CD4-positive, CD25-positive, alpha-beta regulatory T cell (primary cell): ENCODE measurements at regions not wholly inside any gene's neighbourhood (a gene's known extent, or its start where the extent isn't known, plus 50 kb on each side); places are given as distances from the start of the nearest gene placed in this dataset.

Experiments used
- ATAC-seq, 2 donors: fragments of 150-1000 bp; cut with Tn5 transposase; one replicate each; pipeline ENCODE4 v1.10.0; 2021; ENCODE audit warnings: low read depth in 2 of 2, moderate number of reproducible peaks in 2 of 2, moderate library complexity in 1 of 2
- DNase-seq, 3 donors: peaks; one replicate each; pipeline versions ENCODE4 v3.0.0 to v3.0.0-alpha.2; 2012 to 2022; ENCODE audit warnings: mixed read lengths in 1 of 3
- H3K27ac ChIP-seq: one replicate; pipeline ENCODE4 v1.7.0; 2013; ENCODE audit warnings: mild to moderate bottlenecking, low read length; ENCODE audit not compliant: insufficient read depth, poor library complexity, severe bottlenecking
- H3K27me3 ChIP-seq: one replicate; pipeline ENCODE4 v1.7.0; 2013; ENCODE audit warnings: low read length; ENCODE audit not compliant: control insufficient read depth, insufficient read depth
- H3K36me3 ChIP-seq: one replicate; pipeline ENCODE4 v1.7.0; 2013; ENCODE audit warnings: mild to moderate bottlenecking, low read length, moderate library complexity; ENCODE audit not compliant: control insufficient read depth, insufficient read depth
- H3K4me1 ChIP-seq: 2 replicates; pipeline ENCODE4 v1.7.0; 2013; ENCODE audit warnings: mild to moderate bottlenecking, low read length; ENCODE audit not compliant: insufficient read depth, control insufficient read depth, poor library complexity, severe bottlenecking
- H3K4me3 ChIP-seq: one replicate; pipeline ENCODE4 v1.7.0; 2013; ENCODE audit warnings: low read depth, mild to moderate bottlenecking, low read length, moderate library complexity
- H3K9me3 ChIP-seq, 2 experiments: 1 replicate in 1 of 2; 2 replicates in 1 of 2; pipeline ENCODE4 v1.7.0; 2013; ENCODE audit warnings: low read length in 2 of 2, mild to moderate bottlenecking in 1 of 2, moderate library complexity in 1 of 2; ENCODE audit not compliant: control insufficient read depth in 2 of 2
- H3K27ac Mint-ChIP-seq, 3 donors: one replicate each; pipeline ENCODE4 v1.8.0; 2020 to 2022; ENCODE audit warnings: mild to moderate bottlenecking in 3 of 3, mixed read lengths in 3 of 3, moderate library complexity in 2 of 3
- H3K27me3 Mint-ChIP-seq: one replicate; pipeline ENCODE4 v1.8.0; 2022; ENCODE audit warnings: mild to moderate bottlenecking, mixed read lengths
- H3K36me3 Mint-ChIP-seq: one replicate; pipeline ENCODE4 v1.8.0; 2020; ENCODE audit warnings: mixed read lengths
- H3K4me1 Mint-ChIP-seq, 4 donors: one replicate each; pipeline ENCODE4 v1.8.0; 2020 to 2022; ENCODE audit warnings: mixed read lengths in 4 of 4, mild to moderate bottlenecking in 1 of 4
- H3K4me3 Mint-ChIP-seq, 4 donors: one replicate each; pipeline ENCODE4 v1.8.0; 2020 to 2022; ENCODE audit warnings: mild to moderate bottlenecking in 4 of 4, mixed read lengths in 4 of 4, moderate library complexity in 3 of 4
- H3K9me3 Mint-ChIP-seq, 7 donors: one replicate each; pipeline ENCODE4 v1.8.0; 2020 to 2022; ENCODE audit warnings: mixed read lengths in 7 of 7, mild to moderate bottlenecking in 3 of 7, moderate library complexity in 2 of 7

- Mint-ChIP-seq H3K36me3 (no peaks in the 10 kb centered on the region), H3K27me3 (peaks cover 6% of the 10 kb centered on the region)
- ATAC-seq: no peak
Observed at GRCh38 chr6:148183776-148184175, 158.9 kb upstream of the SASH1 start.

GRCh38 chr6:148186916-148187315, 155.7 kb upstream of the SASH1 start:
- Histone ChIP-seq H3K4me1 (no peaks in the 10 kb centered on the region), H3K4me3 (no peak overlapping the region), H3K27ac (no peak overlapping the region), H3K27me3 (no peaks in the 10 kb centered on the region), H3K9me3 (no peaks in the 10 kb centered on the region), H3K36me3 (no peaks in the 10 kb centered on the region)
- Mint-ChIP-seq H3K4me1 (no peaks in the 10 kb centered on the region), H3K27me3 (no peaks in the 10 kb centered on the region), H3K4me3 (no peak overlapping the region), H3K9me3 (peaks cover 0 to 1% (median 0%) of the 10 kb centered on the region in 7 donors), H3K36me3 (no peaks in the 10 kb centered on the region), H3K27ac (no peak overlapping the region)
- DNase-seq (no peak), ATAC-seq (no peak)

More at GRCh38 chr6:148183776-148184175, 158.9 kb upstream of the SASH1 start:
- H3K9me3 ChIP-seq: no peaks in the 10 kb centered on the region
- no peaks in the 10 kb centered on the region for H3K27me3 ChIP-seq
- no peaks in the 10 kb centered on the region for H3K4me1 ChIP-seq
- H3K27ac Mint-ChIP-seq: no peak overlapping the region
- H3K27ac ChIP-seq: no peak overlapping the region
- H3K4me1 Mint-ChIP-seq: no peaks in the 10 kb centered on the region
- H3K4me3 Mint-ChIP-seq: no peak overlapping the region
- no peak overlapping the region for H3K4me3 ChIP-seq
- DNase-seq: no peak
- H3K9me3 Mint-ChIP-seq: peaks cover 0 to 3% (median 0%) of the 10 kb centered on the region in 7 donors
- no peaks in the 10 kb centered on the region for H3K36me3 ChIP-seq

- Histone ChIP-seq H3K27me3 (peaks cover 3% of the 10 kb centered on the region), H3K27ac (no peak overlapping the region), H3K4me3 (no peak overlapping the region), H3K9me3 (no peaks in the 10 kb centered on the region), H3K36me3 (no peaks in the 10 kb centered on the region), H3K4me1 (no peaks in the 10 kb centered on the region)
- ATAC-seq: no peak
- DNase-seq: no peak
- no peak overlapping the region for H3K27ac Mint-ChIP-seq
- peaks cover 0 to 1% (median 0%) of the 10 kb centered on the region in 7 donors for H3K9me3 Mint-ChIP-seq
- no peaks in the 10 kb centered on the region for H3K36me3 Mint-ChIP-seq
- H3K4me1 Mint-ChIP-seq: no peaks in the 10 kb centered on the region
- H3K27me3 Mint-ChIP-seq: peaks cover 12% of the 10 kb centered on the region
- no peak overlapping the region for H3K4me3 Mint-ChIP-seq
Observed at GRCh38 chr6:148192310-148192709, 150.3 kb upstream of the SASH1 start.

- no peaks in the 10 kb centered on the region for H3K4me1 Mint-ChIP-seq
- peaks cover 0 to 6% (median 0%) of the 10 kb centered on the region in 7 donors for H3K9me3 Mint-ChIP-seq
- no peaks in the 10 kb centered on the region for H3K36me3 Mint-ChIP-seq
- no peak overlapping the region for H3K27ac Mint-ChIP-seq
- no peak for ATAC-seq
- no peak overlapping the region for H3K4me3 Mint-ChIP-seq
- no peak for DNase-seq
- no peaks in the 10 kb centered on the region for H3K4me1 ChIP-seq
- H3K27ac ChIP-seq: no peak overlapping the region
- H3K4me3 ChIP-seq: no peak overlapping the region
- H3K36me3 ChIP-seq: no peaks in the 10 kb centered on the region
- peaks cover 19% of the 10 kb centered on the region for H3K27me3 Mint-ChIP-seq
- H3K27me3 ChIP-seq: peaks cover 6% of the 10 kb centered on the region
- no peaks in the 10 kb centered on the region for H3K9me3 ChIP-seq
Observed at GRCh38 chr6:148193063-148193680, 149.5 kb upstream of the SASH1 start.

GRCh38 chr6:148195511-148195910, 147.1 kb upstream of the SASH1 start:
- Mint-ChIP-seq H3K9me3 (peaks cover 0 to 7% (median 0%) of the 10 kb centered on the region in 7 donors), H3K36me3 (no peaks in the 10 kb centered on the region), H3K27ac (no peak overlapping the region), H3K27me3 (peaks cover 32% of the 10 kb centered on the region), H3K4me1 (no peaks in the 10 kb centered on the region), H3K4me3 (no peak overlapping the region)
- no peaks in the 10 kb centered on the region for H3K4me1 ChIP-seq
- DNase-seq (no peak), ATAC-seq (no peak)
- no peak overlapping the region for H3K4me3 ChIP-seq
- H3K36me3 ChIP-seq: no peaks in the 10 kb centered on the region
- no peak overlapping the region for H3K27ac ChIP-seq
- peaks cover 10% of the 10 kb centered on the region for H3K27me3 ChIP-seq
- H3K9me3 ChIP-seq: no peaks in the 10 kb centered on the region

- Mint-ChIP-seq H3K27ac (no peak overlapping the region), H3K4me3 (no peak overlapping the region), H3K4me1 (peaks cover 3 to 11% (median 5%) of the 10 kb centered on the region in 4 donors), H3K9me3 (peaks cover 0 to 8% (median 1%) of the 10 kb centered on the region in 7 donors), H3K36me3 (no peaks in the 10 kb centered on the region), H3K27me3 (peaks cover 41% of the 10 kb centered on the region)
- H3K36me3 ChIP-seq: no peaks in the 10 kb centered on the region
- H3K27ac ChIP-seq: no peak overlapping the region
- H3K4me3 ChIP-seq: no peak overlapping the region
- ATAC-seq (no peak), DNase-seq (no peak)
- H3K9me3 ChIP-seq: no peaks in the 10 kb centered on the region
- peaks cover 19% of the 10 kb centered on the region for H3K27me3 ChIP-seq
- no peaks in the 10 kb centered on the region for H3K4me1 ChIP-seq
Observed at GRCh38 chr6:148199584-148199983, 143.1 kb upstream of the SASH1 start.

- no peaks in the 10 kb centered on the region for H3K36me3 ChIP-seq
Observed at GRCh38 chr6:148200293-148200692, 142.3 kb upstream of the SASH1 start.

GRCh38 chr6:148200781-148201180, 141.9 kb upstream of the SASH1 start:
- H3K4me3 ChIP-seq: no peak overlapping the region
- H3K9me3 Mint-ChIP-seq: peaks cover 0 to 8% (median 3%) of the 10 kb centered on the region in 7 donors
- H3K27me3 Mint-ChIP-seq: peaks cover 49% of the 10 kb centered on the region
- no peaks in the 10 kb centered on the region for H3K36me3 Mint-ChIP-seq
- no peak overlapping the region for H3K27ac Mint-ChIP-seq
- H3K4me3 Mint-ChIP-seq: no peak overlapping the region
- ATAC-seq: no peak
- H3K4me1 ChIP-seq: no peaks in the 10 kb centered on the region
- H3K36me3 ChIP-seq: no peaks in the 10 kb centered on the region
- H3K9me3 ChIP-seq: no peaks in the 10 kb centered on the region
- no peak for DNase-seq
- H3K4me1 Mint-ChIP-seq: peaks cover 5 to 11% (median 7%) of the 10 kb centered on the region in 4 donors
- H3K27ac ChIP-seq: no peak overlapping the region
- peaks cover 19% of the 10 kb centered on the region for H3K27me3 ChIP-seq

More at GRCh38 chr6:148200293-148200692, 142.3 kb upstream of the SASH1 start:
- H3K4me1 ChIP-seq: no peaks in the 10 kb centered on the region
- H3K4me3 ChIP-seq: no peak overlapping the region
- Mint-ChIP-seq H3K27me3 (peaks cover 47% of the 10 kb centered on the region), H3K27ac (no peak overlapping the region), H3K36me3 (no peaks in the 10 kb centered on the region), H3K9me3 (peaks cover 0 to 8% (median 1%) of the 10 kb centered on the region in 7 donors), H3K4me3 (no peak overlapping the region), H3K4me1 (peaks cover 5 to 11% (median 6%) of the 10 kb centered on the region in 4 donors)
- no peaks in the 10 kb centered on the region for H3K9me3 ChIP-seq
- peaks cover 19% of the 10 kb centered on the region for H3K27me3 ChIP-seq
- DNase-seq (no peak), ATAC-seq (no peak)
- no peak overlapping the region for H3K27ac ChIP-seq
